SK-MEL-5 (cell line): ENCODE measurements at regions not wholly inside any gene's neighbourhood (a gene's known extent, or its start where the extent isn't known, plus 50 kb on each side); places are given as distances from the start of the nearest gene placed in this dataset.
"Not testable (repeated sequence)": the region's sequence is repeated elsewhere in the genome, so short reads cannot be mapped to it uniquely, and the experiment has no call there.

Source experiments
- DNase-seq: peaks from one replicate; pipeline ENCODE4 v3.0.0-alpha.2; 2016; ENCODE audit warnings: low read depth, low spot score
- in situ Hi-C: cut with HindIII; loops from 2 replicates; pipeline ENCODE4 v1.10.0; 2016; ENCODE audit warnings: low sequenced_read_pairs, high pct_unique_total_duplicates, low pct_unique_long_range_greater_than_20kb

GRCh38 chr15:45799508-45799907 lies 164.7 kb downstream of the SQOR start:
- DNase-seq: no peak
- in situ Hi-C loops: no loop called here

- in situ Hi-C loops: no loop called here
- DNase-seq: no peak
These were observed 166.7 kb downstream of the SQOR start for GRCh38 chr15:45801543-45801942.

- in situ Hi-C loops: no loop called here
- no peak for DNase-seq
These were observed 167.3 kb downstream of the SQOR start for GRCh38 chr15:45802140-45802539.

- in situ Hi-C loops: no loop called here
- DNase-seq: no peak
These were observed 169.2 kb downstream of the SQOR start for GRCh38 chr15:45804028-45804427.

GRCh38 chr15:45810201-45810600 lies 175.4 kb downstream of the SQOR start:
- in situ Hi-C loops: no loop called here
- no peak for DNase-seq

GRCh38 chr15:45812200-45812599 lies 177.4 kb downstream of the SQOR start:
- in situ Hi-C loops: no loop called here
- no peak for DNase-seq

- DNase-seq, in situ Hi-C loops: not testable (repeated sequence)
These were observed 182.7 kb downstream of the SQOR start for GRCh38 chr15:45817578-45817977.

- in situ Hi-C loops: no loop called here
- DNase-seq: no peak
These were observed 186.6 kb downstream of the SQOR start for GRCh38 chr15:45821390-45821789.

- DNase-seq, in situ Hi-C loops: not testable (repeated sequence)
These were observed 188.1 kb downstream of the SQOR start for GRCh38 chr15:45822968-45823367.

GRCh38 chr15:45827275-45827674 lies 192.4 kb downstream of the SQOR start:
- no peak for DNase-seq
- in situ Hi-C loops: no loop called here

GRCh38 chr15:45827766-45828165 lies 192.9 kb downstream of the SQOR start:
- DNase-seq: no peak
- in situ Hi-C loops: no loop called here

GRCh38 chr15:45829336-45830153 lies 194.7 kb downstream of the SQOR start:
- in situ Hi-C loops: no loop called here
- no peak for DNase-seq

- DNase-seq: no peak
- in situ Hi-C loops: no loop called here
These were observed 197.0 kb downstream of the SQOR start for GRCh38 chr15:45831787-45832186.

- no peak for DNase-seq
- in situ Hi-C loops: no loop called here
These were observed 199.8 kb downstream of the SQOR start for GRCh38 chr15:45834622-45835021.

- no peak for DNase-seq
- in situ Hi-C loops: no loop called here
These were observed 207.3 kb downstream of the SQOR start for GRCh38 chr15:45842151-45842550.

- in situ Hi-C loops: no loop called here
- no peak for DNase-seq
These were observed 212.8 kb downstream of the SQOR start for GRCh38 chr15:45847645-45848044.

- DNase-seq: no peak
- in situ Hi-C loops: no loop called here
These were observed 214.3 kb downstream of the SQOR start for GRCh38 chr15:45849136-45849535.

GRCh38 chr15:45854455-45855202 lies 219.8 kb downstream of the SQOR start:
- in situ Hi-C loops: no loop called here
- no peak for DNase-seq
